Left lung (tissue), 4 donors: ENCODE measurements at regions not wholly inside any gene's neighbourhood (a gene's known extent, or its start where the extent isn't known, plus 50 kb on each side); places are given as distances from the start of the nearest gene placed in this dataset.

Source experiments
- ATAC-seq: fragments of 200-7000 bp; cut with Tn5 transposase; one replicate; pipeline ENCODE4 v1.9.1; 2020; ENCODE audit warnings: moderate library complexity
- DNase-seq, 4 donors: peaks; one replicate each; pipeline ENCODE4 v3.0.0-alpha.2; 2013 to 2020
- H3K27ac ChIP-seq, 2 donors: fragments of 200-600 bp; sonication (generic) in 1 of 2; one replicate each; pipeline versions ENCODE4 v1.5.0 to v1.8.0; 2020 to 2021
- H3K27me3 ChIP-seq, 2 donors: fragments of 200-600 bp; sonication (generic) in 1 of 2; one replicate each; pipeline versions ENCODE4 v1.5.0 to v1.8.0; 2020 to 2021
- H3K36me3 ChIP-seq, 2 donors: fragments of 200-600 bp; sonication (generic) in 1 of 2; one replicate each; pipeline versions ENCODE4 v1.5.0 to v1.8.0; 2020 to 2021
- H3K4me1 ChIP-seq, 2 donors: fragments of 200-600 bp; one replicate each; pipeline ENCODE4 v1.8.0; 2021
- H3K4me3 ChIP-seq, 2 donors: fragments of 200-600 bp; sonication (generic) in 1 of 2; one replicate each; pipeline versions ENCODE4 v1.5.0 to v1.8.0; 2020 to 2021; ENCODE audit warnings: mild to moderate bottlenecking in 1 of 2
- H3K9me3 ChIP-seq, 2 donors: fragments of 200-600 bp; sonication (generic) in 1 of 2; one replicate each; pipeline versions ENCODE4 v1.5.0 to v1.8.0; 2020 to 2021
- CTCF ChIP-seq, 2 donors: fragments of 200-600 bp; sonication (generic) in 1 of 2; IDR thresholded peaks; one replicate each; pipeline versions ENCODE4 v1.5.0 to v1.8.0; 2021; ENCODE audit warnings: antibody characterized with exemption in 2 of 2
- intact Hi-C, 2 donors: fragments of 100-400 bp; cut with DNase I; formaldehyde crosslinking; loops; one replicate each; pipeline versions ENCODE4 v1.11.2 to v1.14.2; 2022
- donor health status: DM: no; HTN: yes; CAD: no.
- donor health status: DM: no; HTN: no; CAD: no.

GRCh38 chr2:14136030-14136429 is 496.5 kb upstream of the LRATD1 start:
- no peak for DNase-seq
- no peak overlapping the region for H3K27ac ChIP-seq
- ATAC-seq = no peak

GRCh38 chr2:14137643-14138042 is 494.9 kb upstream of the LRATD1 start:
- no peak for ATAC-seq
- intact Hi-C loops = no loop called here
- no peaks in the 10 kb centered on the region for H3K36me3 ChIP-seq
- H3K4me3 ChIP-seq = no peak overlapping the region
- TF ChIP-seq CTCF (IDR thresholded peaks at IDR 0.05) = no peak
- no peak overlapping the region for H3K27ac ChIP-seq
- H3K4me1 ChIP-seq = no peaks in the 10 kb centered on the region
- DNase-seq = no peak
- no peaks in the 10 kb centered on the region for H3K9me3 ChIP-seq
- H3K27me3 ChIP-seq = no peaks in the 10 kb centered on the region

More at GRCh38 chr2:14136030-14136429, 496.5 kb upstream of the LRATD1 start:
- no peaks in the 10 kb centered on the region for H3K27me3 ChIP-seq
- no peaks in the 10 kb centered on the region for H3K36me3 ChIP-seq
- no peak overlapping the region for H3K4me3 ChIP-seq
- no peaks in the 10 kb centered on the region for H3K4me1 ChIP-seq
- intact Hi-C loops = no loop called here
- H3K9me3 ChIP-seq = no peaks in the 10 kb centered on the region
- TF ChIP-seq CTCF (IDR thresholded peaks at IDR 0.05) = no peak

GRCh38 chr2:14140009-14140550 is 492.4 kb upstream of the LRATD1 start:
- Histone ChIP-seq H3K4me3 (no peak overlapping the region), H3K4me1 (no peaks in the 10 kb centered on the region), H3K27me3 (no peaks in the 10 kb centered on the region), H3K27ac (no peak overlapping the region), H3K36me3 (no peaks in the 10 kb centered on the region), H3K9me3 (no peaks in the 10 kb centered on the region)
- intact Hi-C loops = no loop called here
- TF ChIP-seq CTCF (IDR thresholded peaks at IDR 0.05) = no peak
- no peak for DNase-seq
- ATAC-seq = no peak

GRCh38 chr2:14143435-14143834 is 489.1 kb upstream of the LRATD1 start:
- Histone ChIP-seq H3K27ac (no peak overlapping the region), H3K27me3 (no peaks in the 10 kb centered on the region), H3K36me3 (no peaks in the 10 kb centered on the region), H3K9me3 (no peaks in the 10 kb centered on the region), H3K4me1 (no peaks in the 10 kb centered on the region), H3K4me3 (no peak overlapping the region)
- intact Hi-C loops = no loop called here
- TF ChIP-seq CTCF (IDR thresholded peaks at IDR 0.05) = no peak
- no peak for ATAC-seq
- DNase-seq = no peak

GRCh38 chr2:14148216-14148615 is 484.3 kb upstream of the LRATD1 start:
- no peak overlapping the region for H3K27ac ChIP-seq
- no peak overlapping the region for H3K4me3 ChIP-seq
- DNase-seq (peak in 2 of 4 donors; percentile 20 to 29), ATAC-seq (no peak)
- H3K4me1 ChIP-seq = no peaks in the 10 kb centered on the region
- TF ChIP-seq CTCF (IDR thresholded peaks at IDR 0.05) = no peak
- H3K36me3 ChIP-seq = no peaks in the 10 kb centered on the region
- intact Hi-C loops = no loop called here
- H3K27me3 ChIP-seq = no peaks in the 10 kb centered on the region
- no peaks in the 10 kb centered on the region for H3K9me3 ChIP-seq
